HFF-Myc (cell line): ENCODE measurements at regions not wholly inside any gene's neighbourhood (a gene's known extent, or its start where the extent isn't known, plus 50 kb on each side); places are given as distances from the start of the nearest gene placed in this dataset.

ENCODE experiments used
- DNase-seq: peaks from one replicate; pipeline ENCODE4 v3.0.0-alpha.2; 2011; ENCODE audit warnings: low read depth; ENCODE audit errors: extremely low read depth
- H3K4me3 ChIP-seq: replicated peaks from 2 replicates; pipeline ENCODE4 v1.5.1; 2011; ENCODE audit warnings: low read depth, mild to moderate bottlenecking, control low read depth, low read length
- TF ChIP-seq, protein P1 (sequence below): IDR thresholded peaks from 2 replicates; pipeline ENCODE4 v1.5.1; 2012; ENCODE audit warnings: mild to moderate bottlenecking, low read depth, low read length, control low read depth; ENCODE audit errors: missing control alignments

DNA sequence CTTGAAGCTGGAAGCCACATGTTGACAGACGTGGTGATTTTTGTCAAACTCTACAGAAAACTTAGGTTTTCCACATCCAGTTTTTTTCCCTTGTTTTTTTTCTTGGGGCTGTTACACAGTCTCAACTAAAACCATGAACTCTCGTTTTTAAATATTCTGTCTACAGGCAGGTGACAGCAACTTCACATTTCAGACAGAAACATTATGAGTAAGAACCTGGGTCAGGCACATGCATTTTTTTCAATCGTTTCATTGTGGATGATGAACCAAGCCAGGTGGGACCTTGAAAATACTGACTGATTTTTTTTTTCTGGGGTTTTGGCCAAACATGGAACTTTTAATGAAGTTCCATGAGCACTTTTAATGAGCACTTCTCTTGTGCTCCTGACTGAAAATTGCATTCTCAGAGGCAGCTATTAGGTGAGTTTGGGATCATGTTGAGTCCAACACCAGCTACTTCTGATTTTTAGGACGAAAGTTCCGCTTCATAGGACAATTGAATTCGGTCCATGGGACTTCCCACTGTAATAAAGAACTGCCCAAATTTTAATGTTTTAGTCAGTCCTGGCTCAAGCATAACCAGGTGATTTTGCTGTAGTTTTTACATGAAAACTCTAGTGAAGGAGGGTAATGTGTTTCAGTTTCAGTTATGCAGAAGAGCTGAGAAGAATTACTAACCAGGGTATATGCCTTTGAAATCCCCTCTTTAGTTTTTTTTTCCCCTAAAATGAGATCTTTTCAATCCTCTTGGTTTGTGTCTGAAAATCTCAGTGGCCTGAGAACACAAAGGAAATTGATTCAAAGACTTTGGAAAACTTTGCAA, 93.2 kb upstream of the ADAMTS16 start:
- no peak for DNase-seq
- TF ChIP-seq, protein P1, sequence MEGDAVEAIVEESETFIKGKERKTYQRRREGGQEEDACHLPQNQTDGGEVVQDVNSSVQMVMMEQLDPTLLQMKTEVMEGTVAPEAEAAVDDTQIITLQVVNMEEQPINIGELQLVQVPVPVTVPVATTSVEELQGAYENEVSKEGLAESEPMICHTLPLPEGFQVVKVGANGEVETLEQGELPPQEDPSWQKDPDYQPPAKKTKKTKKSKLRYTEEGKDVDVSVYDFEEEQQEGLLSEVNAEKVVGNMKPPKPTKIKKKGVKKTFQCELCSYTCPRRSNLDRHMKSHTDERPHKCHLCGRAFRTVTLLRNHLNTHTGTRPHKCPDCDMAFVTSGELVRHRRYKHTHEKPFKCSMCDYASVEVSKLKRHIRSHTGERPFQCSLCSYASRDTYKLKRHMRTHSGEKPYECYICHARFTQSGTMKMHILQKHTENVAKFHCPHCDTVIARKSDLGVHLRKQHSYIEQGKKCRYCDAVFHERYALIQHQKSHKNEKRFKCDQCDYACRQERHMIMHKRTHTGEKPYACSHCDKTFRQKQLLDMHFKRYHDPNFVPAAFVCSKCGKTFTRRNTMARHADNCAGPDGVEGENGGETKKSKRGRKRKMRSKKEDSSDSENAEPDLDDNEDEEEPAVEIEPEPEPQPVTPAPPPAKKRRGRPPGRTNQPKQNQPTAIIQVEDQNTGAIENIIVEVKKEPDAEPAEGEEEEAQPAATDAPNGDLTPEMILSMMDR: no peak
- H3K4me3 ChIP-seq: no peak overlapping the region

DNA sequence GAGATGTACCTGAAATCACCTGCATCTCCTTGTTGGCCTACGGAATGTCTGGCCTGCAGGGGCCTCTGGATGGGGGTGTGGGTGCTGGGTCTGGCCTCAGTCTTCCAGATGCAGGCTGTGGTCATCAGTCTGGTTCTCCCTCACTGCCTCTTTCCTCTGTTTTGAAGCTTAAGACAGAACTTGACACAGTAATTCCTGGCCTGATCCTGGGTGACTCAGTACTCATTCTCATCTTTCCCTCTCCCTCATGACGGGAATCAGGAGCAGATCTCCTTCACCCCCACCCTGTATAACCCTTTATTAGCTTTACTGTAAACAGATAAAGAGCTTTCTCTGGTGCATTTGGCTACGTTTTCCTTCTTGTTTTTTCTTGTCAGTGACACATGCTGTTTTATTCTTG, 89.3 kb upstream of the ADAMTS16 start:
- no peak overlapping the region for H3K4me3 ChIP-seq
- TF ChIP-seq, protein P1: no peak
- DNase-seq: no peak

DNA sequence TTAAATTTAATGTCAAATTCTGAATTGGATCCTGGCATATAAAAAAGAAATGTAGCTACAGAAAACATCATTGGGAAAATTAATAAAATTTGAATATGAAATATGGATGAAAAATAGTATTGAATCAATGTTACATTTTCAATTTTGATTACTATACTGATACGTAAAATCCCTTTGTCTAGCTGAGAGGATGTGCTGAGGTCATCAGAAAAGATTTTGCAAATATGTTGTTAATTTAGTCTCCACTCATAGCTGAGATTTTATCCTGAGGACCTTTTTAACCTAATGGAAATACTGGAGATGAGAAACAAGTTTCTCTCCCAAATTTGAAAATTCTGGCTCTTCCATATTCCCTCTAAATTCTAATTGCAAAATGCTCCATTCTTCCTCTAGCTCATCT, 84.4 kb upstream of the ADAMTS16 start:
- no peak for DNase-seq
- H3K4me3 ChIP-seq: no peak overlapping the region
- TF ChIP-seq, protein P1: no peak

DNA sequence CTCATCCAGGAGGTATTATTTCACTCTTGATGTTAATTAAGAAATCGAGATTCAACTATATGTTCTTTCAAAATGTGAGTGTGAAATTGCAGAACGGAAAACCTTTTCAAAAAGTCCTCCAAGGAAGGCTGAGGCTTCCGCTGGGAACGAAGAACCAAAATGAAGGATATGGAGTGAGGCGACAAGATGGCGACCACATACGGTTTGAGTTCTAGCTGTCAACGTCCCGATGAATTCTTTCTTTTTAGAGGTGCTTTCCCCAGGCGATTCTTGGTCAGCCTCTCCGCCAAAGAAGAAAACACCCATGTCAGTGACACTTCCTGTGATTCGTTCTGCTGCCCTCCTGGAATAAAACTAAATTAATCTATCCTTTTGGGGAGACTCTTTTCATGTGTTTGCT, 78.3 kb upstream of the ADAMTS16 start:
- no peak overlapping the region for H3K4me3 ChIP-seq
- DNase-seq: no peak
- TF ChIP-seq, protein P1: no peak

DNA sequence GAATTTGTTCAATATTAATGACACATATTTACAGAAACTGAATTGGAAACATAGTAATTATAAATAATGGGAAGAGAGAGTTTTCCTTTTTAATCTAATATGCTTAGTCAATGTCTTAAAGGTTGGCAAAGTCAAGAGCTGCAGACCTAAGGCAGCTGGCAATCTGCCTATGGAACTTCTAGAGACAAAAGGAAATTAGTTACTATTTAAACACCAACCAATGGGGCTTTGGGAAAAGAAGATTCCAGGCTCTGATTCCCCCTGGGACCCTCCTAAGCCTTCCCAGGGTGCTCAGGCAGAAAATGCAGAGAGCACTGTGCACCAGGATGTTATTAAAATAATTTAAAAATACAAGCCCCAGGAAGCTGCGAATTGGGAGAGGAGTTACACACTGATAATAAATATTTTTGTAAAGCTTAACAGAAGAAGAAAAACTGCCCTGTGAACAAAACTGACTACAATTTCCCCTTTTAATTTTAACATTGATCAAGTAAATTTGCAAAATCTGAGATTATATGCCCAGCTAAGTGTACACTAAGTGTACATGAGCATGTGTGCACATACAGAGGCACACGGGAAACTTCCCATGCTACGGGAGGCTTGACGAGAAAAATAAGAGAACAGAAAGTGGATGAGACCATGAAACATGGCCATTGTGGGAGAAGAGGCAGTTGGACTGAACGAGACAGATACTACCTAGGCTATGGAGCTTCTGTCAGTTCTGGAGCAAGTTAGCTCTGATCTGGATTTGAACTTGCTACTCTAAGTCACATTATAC, 77.4 kb upstream of the ADAMTS16 start:
- TF ChIP-seq, protein P1: no peak
- DNase-seq: no peak
- no peak overlapping the region for H3K4me3 ChIP-seq

DNA sequence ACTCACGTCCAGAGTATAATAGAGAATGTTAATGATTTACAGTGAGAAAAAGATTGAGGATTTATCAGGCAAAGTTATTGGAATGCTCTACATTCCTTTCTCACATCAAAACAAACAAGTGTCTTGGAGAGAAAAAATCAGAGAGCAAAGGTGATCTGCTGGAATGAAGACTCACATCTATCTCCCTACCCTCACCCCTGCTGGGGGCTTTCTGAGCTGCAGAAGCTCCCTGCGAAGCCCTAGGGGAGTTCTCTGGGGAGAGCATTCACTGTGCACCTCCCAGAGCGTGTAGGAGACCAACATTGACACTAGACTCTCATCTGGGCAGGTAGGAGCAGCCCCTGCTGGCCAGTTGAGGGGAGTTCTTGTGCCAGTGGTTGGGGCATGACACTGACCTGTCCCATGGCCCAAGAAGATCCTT, 76.6 kb upstream of the ADAMTS16 start:
- DNase-seq: no peak
- H3K4me3 ChIP-seq: no peak overlapping the region
- TF ChIP-seq, protein P1: peak; percentile 10
